COLO668 (cell line): ENCODE measurements at regions not wholly inside any gene's neighbourhood (a gene's known extent, or its start where the extent isn't known, plus 50 kb on each side); places are given as distances from the start of the nearest gene placed in this dataset.

Experiments used
- DNase-seq: peaks from one replicate; lab custom pipeline; 2025; ENCODE audit not compliant: unreplicated experiment; lab: John Stamatoyannopoulos, UW

DNA sequence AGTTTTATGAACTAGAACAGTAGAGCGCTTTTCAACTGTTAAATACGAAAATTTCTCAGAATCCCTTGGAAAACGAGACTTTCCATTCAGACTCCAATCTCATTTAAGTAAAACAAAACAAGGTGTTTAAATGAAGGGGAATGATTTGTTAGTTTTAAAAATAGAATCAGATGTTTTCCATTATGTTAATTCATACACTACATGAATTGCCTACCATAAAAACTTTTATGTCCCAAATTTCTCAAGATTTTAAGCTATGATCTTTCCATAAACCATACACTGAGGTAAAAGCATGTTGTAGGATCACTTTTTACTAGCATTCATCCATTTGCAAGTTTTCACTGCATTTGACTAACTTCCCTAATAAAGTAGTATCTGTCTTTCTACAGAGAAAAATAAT lies 180.3 kb upstream of the ZP4 start:
- no peak for DNase-seq

GRCh38 chr1:238063454-238063853 lies 172.7 kb upstream of the ZP4 start:
- DNase-seq: peak; percentile 56

GRCh38 chr1:238061967-238062613 lies 171.4 kb upstream of the ZP4 start:
- DNase-seq: no peak

DNA sequence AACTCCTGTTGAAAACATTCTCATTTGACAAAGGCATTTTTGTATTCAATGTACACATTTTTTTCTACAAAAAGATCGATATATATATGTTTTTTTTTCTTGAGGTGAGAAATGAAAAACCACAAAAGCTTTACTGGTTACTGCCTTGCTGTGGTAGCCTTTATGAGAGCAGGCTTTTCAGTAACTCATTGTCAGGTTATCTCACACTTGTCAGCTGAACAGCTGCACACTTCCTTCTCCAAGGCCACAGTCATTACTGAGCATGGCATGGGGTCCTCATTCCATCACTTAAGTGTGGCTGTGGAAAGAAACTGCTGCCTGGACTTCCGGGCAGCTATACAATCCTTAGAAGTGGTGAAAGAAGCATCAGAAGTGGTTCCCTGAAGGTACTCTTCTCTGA lies 169.3 kb upstream of the ZP4 start:
- no peak for DNase-seq

- DNase-seq: peak; percentile 58
Measured at GRCh38 chr1:238052496-238053266, 162.0 kb upstream of the ZP4 start.

DNA sequence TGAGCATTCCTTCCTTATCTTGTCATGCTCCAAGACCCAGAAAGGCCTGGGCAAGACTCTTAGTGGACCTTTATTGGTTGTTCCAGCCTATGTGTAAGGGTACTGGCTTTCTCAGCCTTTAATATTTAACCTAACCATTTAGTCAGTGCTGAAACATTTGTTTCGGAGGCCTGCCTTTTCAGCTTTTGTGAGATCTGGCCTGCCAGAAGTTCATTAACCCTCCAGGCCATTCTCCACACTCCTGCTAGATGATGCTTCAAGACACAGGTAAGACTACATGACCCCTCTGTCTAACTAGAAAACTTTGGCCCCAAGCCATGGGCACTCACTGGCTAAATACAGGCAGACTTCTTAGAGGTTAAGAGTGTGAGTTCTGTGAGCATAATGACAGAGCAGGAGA lies 138.4 kb upstream of the ZP4 start:
- DNase-seq: no peak

DNA sequence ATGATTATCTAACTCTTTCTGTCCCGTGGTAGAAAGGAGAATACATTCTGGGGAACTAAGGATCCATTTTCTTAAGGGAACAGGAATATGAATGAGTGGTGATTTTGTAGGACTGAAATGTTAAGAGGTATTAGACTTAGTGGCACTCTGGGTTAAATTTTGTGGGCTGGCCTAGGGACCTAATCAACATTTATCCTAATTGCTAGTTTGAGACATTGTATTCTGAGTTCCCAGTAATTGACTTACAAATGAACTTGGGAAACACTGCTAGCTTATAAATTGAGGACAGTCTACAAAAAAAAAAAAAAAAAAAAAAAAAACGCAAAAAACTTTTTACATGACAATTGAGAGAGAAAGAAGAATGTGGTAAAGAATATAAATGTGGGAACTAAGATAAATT lies 136.6 kb upstream of the ZP4 start:
- no peak for DNase-seq

- no peak for DNase-seq
Measured at GRCh38 chr1:238023137-238023536, 132.4 kb upstream of the ZP4 start.

GRCh38 chr1:238018214-238018613 lies 127.5 kb upstream of the ZP4 start:
- no peak for DNase-seq

DNA sequence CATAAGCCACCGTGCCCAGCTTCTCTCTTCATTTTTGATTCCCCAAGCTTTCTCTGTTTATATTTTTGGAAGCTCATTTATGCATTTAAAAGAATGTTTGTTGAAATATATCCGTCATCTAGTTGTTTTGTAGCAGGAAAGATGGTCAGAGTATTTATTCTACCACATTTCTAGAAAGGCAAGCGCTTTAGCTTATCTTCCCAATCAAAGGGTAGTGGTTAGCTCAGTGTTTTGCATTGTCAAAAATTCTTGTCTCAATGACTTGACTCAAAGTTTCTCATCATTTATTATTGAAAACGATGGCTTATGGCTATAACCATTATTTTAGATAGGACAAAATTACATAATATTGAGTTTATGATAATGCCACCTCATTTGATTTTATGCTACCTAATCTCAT lies 116.1 kb upstream of the ZP4 start:
- no peak for DNase-seq

DNA sequence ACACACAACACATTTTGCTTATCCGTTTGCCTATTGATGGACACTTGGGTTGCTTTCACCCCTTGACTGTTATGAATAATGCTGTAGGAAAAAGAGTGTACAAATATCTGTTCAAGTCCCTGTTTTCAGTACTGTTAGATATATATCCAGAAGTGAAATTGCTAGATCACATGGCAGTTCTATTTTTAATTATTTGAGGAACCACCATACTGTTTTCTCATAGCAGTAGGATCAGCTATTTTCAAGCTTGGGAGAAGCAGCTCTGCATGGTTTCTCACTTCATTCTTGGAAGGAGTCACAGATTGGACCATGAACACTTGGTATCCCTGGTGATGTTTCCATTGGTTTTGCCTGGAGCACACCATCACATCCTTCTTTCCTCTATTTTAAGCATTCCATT lies 114.4 kb upstream of the ZP4 start:
- DNase-seq: no peak

DNA sequence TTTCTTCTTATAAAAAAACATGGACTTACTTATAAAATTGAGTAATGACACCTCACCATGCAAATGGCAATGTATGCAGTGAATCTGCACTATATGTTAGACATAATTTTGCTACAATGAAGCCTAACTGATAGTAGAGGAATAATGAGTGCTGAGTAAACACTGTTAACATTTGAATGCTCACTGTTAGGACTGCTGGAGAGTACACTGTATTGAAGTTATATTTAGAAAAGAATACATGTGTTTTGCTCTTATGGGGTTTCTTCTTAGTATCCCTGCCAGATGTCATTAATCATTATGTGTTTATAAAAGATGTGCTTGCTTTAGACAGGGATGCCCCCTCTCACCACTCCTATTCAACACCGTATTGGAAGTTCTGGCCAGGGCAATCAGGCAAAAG lies 111.1 kb upstream of the ZP4 start:
- no peak for DNase-seq

DNA sequence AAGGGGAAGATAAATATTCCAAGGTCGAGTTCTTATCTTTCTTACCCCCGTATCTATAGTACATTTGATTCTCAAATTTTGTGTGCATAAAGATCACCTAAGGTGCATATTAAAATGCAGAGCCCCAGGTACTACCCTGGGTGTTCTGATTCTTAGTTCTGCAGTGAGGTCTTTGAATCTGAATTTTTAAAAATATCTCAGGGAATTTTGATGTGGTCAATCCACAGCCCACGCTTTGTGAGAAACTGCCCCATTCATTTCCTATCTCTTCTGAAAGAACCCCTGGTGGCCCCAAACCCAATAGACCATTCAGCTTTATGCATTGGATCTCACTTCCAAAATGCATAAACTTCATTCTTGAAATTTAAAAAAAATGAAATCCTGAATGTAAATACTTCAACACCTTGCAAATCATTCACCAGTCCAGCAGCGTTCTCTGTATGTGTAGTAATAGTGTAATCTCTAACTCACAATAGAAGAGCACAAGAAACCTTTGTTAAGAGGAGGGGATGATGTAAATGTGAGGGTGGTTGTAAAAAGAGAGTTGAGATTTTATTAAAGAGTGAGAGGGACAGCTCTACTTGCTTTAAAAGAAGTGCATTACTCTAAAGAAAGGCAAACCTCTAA lies 108.8 kb upstream of the ZP4 start:
- DNase-seq: no peak

DNA sequence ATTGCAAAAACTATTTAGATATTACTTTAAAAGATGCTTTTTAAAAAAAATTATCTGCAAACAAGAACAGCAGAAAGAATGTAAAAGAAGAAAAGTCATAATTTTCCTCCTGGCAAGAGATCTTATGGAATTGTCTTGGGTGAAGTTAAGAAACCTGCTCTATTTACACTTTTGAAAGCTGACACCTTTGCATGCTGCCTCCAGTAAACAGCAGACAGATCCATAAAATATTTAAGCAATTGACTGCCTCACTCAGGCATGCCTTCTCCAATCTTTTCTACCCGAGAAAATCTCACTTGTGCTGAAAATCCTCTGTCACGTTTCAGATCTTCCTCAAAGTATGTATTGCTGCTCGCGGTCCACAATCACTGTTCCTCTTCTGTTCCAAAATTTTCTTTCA lies 107.9 kb upstream of the ZP4 start:
- no peak for DNase-seq

DNA sequence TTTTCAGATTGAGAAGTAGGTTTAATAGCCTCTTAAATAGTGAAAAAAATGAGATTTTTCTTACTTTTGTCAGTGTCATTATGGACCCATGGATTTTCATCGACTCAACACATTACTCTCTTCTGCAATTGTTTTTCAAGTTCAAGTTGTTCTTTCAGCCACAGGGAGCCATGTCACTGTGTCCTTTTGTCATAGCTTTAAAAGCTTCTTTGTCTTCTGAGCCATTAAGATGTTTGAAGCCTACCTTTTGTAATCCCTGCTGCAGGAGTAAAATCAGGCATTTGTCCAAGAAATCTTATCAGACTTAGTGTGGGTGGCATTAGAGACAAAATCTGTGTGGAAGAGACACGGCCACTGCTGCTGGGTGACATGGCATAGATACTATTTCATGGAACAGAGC lies 92.8 kb upstream of the ZP4 start:
- DNase-seq: no peak

- DNase-seq: no peak
Measured at GRCh38 chr1:237981223-237981622, 90.5 kb upstream of the ZP4 start.

- no peak for DNase-seq
Measured at GRCh38 chr1:237976331-237976730, 85.6 kb upstream of the ZP4 start.

DNA sequence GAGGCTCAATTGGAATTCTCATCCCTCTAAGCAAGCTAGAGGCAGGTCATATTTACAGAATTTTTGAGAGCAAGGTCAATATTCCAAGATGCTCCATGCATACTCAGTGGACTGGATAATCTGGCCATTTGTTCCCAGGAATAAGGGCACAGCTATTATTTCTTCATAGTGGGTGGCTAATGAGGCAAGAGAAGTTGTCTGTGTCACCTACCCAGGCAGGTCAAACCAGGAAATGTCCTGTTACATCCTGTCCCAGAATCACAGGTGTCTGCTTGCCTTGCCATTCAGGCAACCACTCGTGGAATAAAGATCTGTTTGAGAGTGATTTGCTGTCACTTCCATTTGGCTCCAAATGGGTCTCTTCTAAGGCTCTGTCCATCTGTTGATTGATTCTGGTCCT lies 85.2 kb upstream of the ZP4 start:
- no peak for DNase-seq

DNA sequence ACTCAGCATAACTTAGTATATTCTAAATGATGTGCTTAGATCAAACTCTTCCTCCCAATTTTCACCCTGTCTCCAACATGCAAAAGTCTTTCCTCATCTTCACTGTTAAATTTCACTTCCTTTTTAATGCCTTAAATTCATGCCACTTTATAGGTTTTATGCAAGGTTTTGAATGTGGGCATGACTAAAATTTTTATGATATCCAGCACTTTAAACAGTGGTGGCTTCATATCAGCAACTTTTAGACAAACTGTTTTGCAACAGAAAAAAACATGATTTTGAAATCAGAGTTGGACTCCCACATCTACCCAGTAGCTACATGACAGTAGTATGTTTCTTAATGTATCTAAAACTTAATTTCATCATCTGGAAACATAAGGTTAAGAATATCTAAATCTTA lies 84.7 kb upstream of the ZP4 start:
- no peak for DNase-seq

GRCh38 chr1:237972186-237972585 lies 81.5 kb upstream of the ZP4 start:
- DNase-seq: no peak

DNA sequence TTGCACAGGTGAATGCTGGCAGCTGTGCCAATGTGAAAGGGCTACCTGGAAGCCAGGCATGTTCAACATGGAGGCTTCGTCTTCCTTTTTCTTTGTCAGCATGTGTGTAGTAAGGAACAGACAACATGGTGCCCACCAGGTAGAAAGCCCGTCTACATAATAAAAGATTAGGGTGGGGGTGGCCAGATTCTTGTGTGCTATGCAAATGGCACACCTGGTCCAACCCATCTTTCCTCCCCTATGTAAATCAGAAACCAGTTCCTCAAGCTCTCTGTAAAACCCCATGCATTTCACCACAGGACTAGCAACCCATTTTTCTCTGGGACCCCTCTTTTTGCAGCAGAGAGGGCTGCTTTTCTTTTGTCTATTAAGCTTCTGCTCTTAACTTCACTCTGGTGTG lies 72.3 kb upstream of the ZP4 start:
- DNase-seq: no peak

DNA sequence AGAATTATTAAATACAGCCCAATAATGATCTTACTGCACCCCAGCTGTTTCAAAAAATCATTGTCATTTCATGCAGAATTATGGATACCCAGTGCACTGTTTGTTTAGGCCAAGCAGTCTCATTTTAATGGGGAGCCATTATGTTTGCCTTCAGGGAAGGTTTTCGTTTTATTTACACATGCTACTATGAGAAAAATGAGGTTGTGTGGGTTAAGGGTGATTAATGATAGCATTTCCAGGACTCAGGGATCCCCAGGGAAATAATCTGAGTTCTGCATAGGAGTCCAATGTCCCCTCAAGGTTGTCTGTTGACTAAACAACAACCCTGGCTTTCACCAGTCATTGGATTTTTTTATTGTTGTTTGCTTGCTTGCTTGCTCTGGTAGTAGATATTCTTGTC lies 71.0 kb upstream of the ZP4 start:
- no peak for DNase-seq

GRCh38 chr1:237959838-237960237 lies 69.1 kb upstream of the ZP4 start:
- DNase-seq: no peak
